ENCODE measurements at regions not wholly inside any gene's neighbourhood (a gene's known extent, or its start where the extent isn't known, plus 50 kb on each side); places are given as distances from the start of the nearest gene placed in this dataset.

DNA sequence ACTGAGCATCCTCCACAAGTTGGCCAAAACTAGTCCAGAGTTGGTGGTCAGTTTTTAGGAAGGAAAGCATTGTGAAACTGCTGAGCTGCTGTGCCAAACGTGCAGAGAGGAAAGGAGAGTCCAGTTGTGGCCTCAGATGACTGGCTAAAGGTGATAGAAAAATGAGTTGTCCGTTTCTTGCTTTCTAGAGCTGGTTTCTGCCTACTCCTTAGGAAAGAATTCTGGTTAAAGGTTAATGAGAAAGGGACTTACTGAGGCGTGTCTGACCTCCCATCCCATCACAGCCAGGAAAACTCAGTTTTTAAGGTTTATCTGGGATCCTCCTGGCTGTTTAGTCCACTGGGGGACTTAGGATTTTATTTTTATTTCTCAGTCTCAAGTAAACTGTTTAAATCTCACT is 1186.3 kb downstream of the UQCRFS1 start:
- Histone ChIP-seq H2AFZ (ENCODE audit: low read length) (no peak overlapping the region), H3K4me1 (ENCODE audit: insufficient read depth, low read length, poor library complexity, severe bottlenecking) (no peaks in the 10 kb centered on the region)
- TF ChIP-seq EZH2phosphoT487 (IDR thresholded peaks at IDR 0.05; ENCODE audit: borderline replicate concordance) (no peak), CTCF (conservative IDR thresholded peaks at IDR 0.05; ENCODE audit: low read length) (no peak)

DNA sequence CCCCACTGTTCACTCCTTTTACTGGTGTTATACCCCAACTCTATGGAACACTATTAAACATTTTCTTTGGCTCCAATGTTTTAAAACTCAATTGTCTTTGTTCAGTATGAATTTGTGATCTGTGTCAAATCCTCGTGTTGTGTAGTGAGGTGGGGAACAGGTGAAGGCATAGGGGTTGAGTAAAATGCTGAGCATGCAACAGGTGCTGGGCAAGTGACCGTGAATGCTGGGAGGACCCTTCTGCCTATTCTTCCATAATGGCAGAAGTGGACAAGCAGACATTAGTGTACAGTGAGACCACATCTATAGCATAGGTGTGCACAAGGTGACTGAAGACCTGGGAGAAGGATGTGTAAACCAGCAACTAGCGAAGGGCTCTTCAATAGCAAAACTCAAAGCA is 1188.0 kb downstream of the UQCRFS1 start:
- H2AFZ ChIP-seq (ENCODE audit: low read length) = no peak overlapping the region
- no peaks in the 10 kb centered on the region for H3K27me3 ChIP-seq (ENCODE audit: insufficient read depth, low read length, poor library complexity, severe bottlenecking)
- H3K4me2 ChIP-seq (ENCODE audit: low read depth, low read length, poor library complexity, severe bottlenecking) = no peak overlapping the region
- no peaks in the 10 kb centered on the region for H3K9me2 ChIP-seq (replicated peaks; ENCODE audit: low read depth, low read length)
- no peaks in the 10 kb centered on the region for H3K4me1 ChIP-seq (ENCODE audit: insufficient read depth, low read length, poor library complexity, severe bottlenecking)
- H3F3A ChIP-seq (ENCODE audit: low read depth) = no peaks in the 10 kb centered on the region
- TF ChIP-seq CTCF (conservative IDR thresholded peaks at IDR 0.05; ENCODE audit: low read length) = no peak
- TF ChIP-seq EZH2phosphoT487 (IDR thresholded peaks at IDR 0.05; ENCODE audit: borderline replicate concordance) = no peak
- H3K79me2 ChIP-seq (ENCODE audit: insufficient read depth, low read length) = no peaks in the 10 kb centered on the region
- no peak overlapping the region for H3K9ac ChIP-seq (ENCODE audit: low read depth, low read length, poor library complexity, severe bottlenecking)
- H3K9me3 ChIP-seq (ENCODE audit: insufficient read depth, low read depth, low read length) = no peaks in the 10 kb centered on the region
- no peaks in the 10 kb centered on the region for H4K20me1 ChIP-seq (ENCODE audit: insufficient read depth, low read length, poor library complexity, severe bottlenecking)
- no peaks in the 10 kb centered on the region for H3K36me3 ChIP-seq (ENCODE audit: insufficient read depth, low read length)
- no peak overlapping the region for H3K4me3 ChIP-seq (ENCODE audit: low read length, poor library complexity, severe bottlenecking)

More for the DNA sequence above, 1186.3 kb downstream of the UQCRFS1 start:
- Histone ChIP-seq H3K27me3 (ENCODE audit: insufficient read depth, low read length, poor library complexity, severe bottlenecking) (no peaks in the 10 kb centered on the region), H3K79me2 (ENCODE audit: insufficient read depth, low read length) (no peaks in the 10 kb centered on the region), H3K4me3 (ENCODE audit: low read length, poor library complexity, severe bottlenecking) (no peak overlapping the region), H4K20me1 (ENCODE audit: insufficient read depth, low read length, poor library complexity, severe bottlenecking) (no peaks in the 10 kb centered on the region), H3K9ac (ENCODE audit: low read depth, low read length, poor library complexity, severe bottlenecking) (no peak overlapping the region), H3K9me3 (ENCODE audit: insufficient read depth, low read depth, low read length) (no peaks in the 10 kb centered on the region), H3K36me3 (ENCODE audit: insufficient read depth, low read length) (no peaks in the 10 kb centered on the region), H3K9me2 (replicated peaks; ENCODE audit: low read depth, low read length) (no peaks in the 10 kb centered on the region), H3F3A (ENCODE audit: low read depth) (no peaks in the 10 kb centered on the region), H3K4me2 (ENCODE audit: low read depth, low read length, poor library complexity, severe bottlenecking) (no peak overlapping the region)

DNA sequence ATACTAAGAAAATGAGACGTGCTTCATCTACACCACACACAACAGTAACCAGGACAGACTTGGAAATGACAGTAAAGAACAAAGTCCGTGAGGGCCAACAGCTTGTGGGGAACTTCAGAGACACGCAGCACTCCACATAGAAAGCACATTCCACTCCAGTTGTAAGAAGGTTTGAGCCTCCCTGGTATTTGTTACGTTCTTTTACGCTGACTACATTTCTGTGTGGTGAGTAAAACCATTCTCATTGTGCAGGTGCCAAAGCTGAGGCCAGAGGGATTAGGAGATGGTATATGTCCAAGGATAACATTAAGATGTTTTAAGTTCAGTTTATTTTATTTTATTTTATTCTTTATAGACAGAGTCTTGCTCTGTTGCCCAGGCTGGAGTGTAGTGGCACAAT is 1189.9 kb downstream of the UQCRFS1 start:
- H3K27me3 ChIP-seq (ENCODE audit: insufficient read depth, low read length, poor library complexity, severe bottlenecking) = no peaks in the 10 kb centered on the region
- no peak overlapping the region for H3K4me2 ChIP-seq (ENCODE audit: low read depth, low read length, poor library complexity, severe bottlenecking)
- H3K4me1 ChIP-seq (ENCODE audit: insufficient read depth, low read length, poor library complexity, severe bottlenecking) = no peaks in the 10 kb centered on the region
- H2AFZ ChIP-seq (ENCODE audit: low read length) = no peak overlapping the region
- H3K9me2 ChIP-seq (replicated peaks; ENCODE audit: low read depth, low read length) = no peaks in the 10 kb centered on the region
- no peaks in the 10 kb centered on the region for H3F3A ChIP-seq (ENCODE audit: low read depth)
- no peaks in the 10 kb centered on the region for H4K20me1 ChIP-seq (ENCODE audit: insufficient read depth, low read length, poor library complexity, severe bottlenecking)
- H3K79me2 ChIP-seq (ENCODE audit: insufficient read depth, low read length) = no peaks in the 10 kb centered on the region
- H3K36me3 ChIP-seq (ENCODE audit: insufficient read depth, low read length) = no peaks in the 10 kb centered on the region
- no peak overlapping the region for H3K4me3 ChIP-seq (ENCODE audit: low read length, poor library complexity, severe bottlenecking)
- no peak overlapping the region for H3K9ac ChIP-seq (ENCODE audit: low read depth, low read length, poor library complexity, severe bottlenecking)
- peaks cover 5% of the 10 kb centered on the region; the same call in 1 of the 2 replicates for H3K9me3 ChIP-seq (ENCODE audit: insufficient read depth, low read depth, low read length)
- TF ChIP-seq CTCF (conservative IDR thresholded peaks at IDR 0.05; ENCODE audit: low read length) (no peak), EZH2phosphoT487 (IDR thresholded peaks at IDR 0.05; ENCODE audit: borderline replicate concordance) (no peak)

Measured in Loucy (cell line).